H9 (cell line): ENCODE measurements at regions not wholly inside any gene's neighbourhood (a gene's known extent, or its start where the extent isn't known, plus 50 kb on each side); places are given as distances from the start of the nearest gene placed in this dataset.

Experiments
- DNase-seq: peaks from one replicate; pipeline ENCODE4 v3.0.0-alpha.2; 2017
- H2AFZ ChIP-seq: one replicate; pipeline ENCODE4 v1.6.1; 2013; ENCODE audit warnings: mild to moderate bottlenecking, low read length, control low read depth, moderate library complexity
- H2AK5ac ChIP-seq: 2 replicates; pipeline ENCODE4 v1.6.1; 2013; ENCODE audit warnings: low read length, control low read depth, mixed read lengths; ENCODE audit not compliant: insufficient read length
- H2BK120ac ChIP-seq: one replicate; pipeline ENCODE4 v1.6.1; 2013; ENCODE audit warnings: low read depth, mild to moderate bottlenecking, low read length, control low read depth, inconsistent platforms; ENCODE audit not compliant: poor library complexity, severe bottlenecking
- H2BK12ac ChIP-seq: 2 replicates; pipeline ENCODE4 v1.6.1; 2013; ENCODE audit warnings: low read length, control low read depth, mixed read lengths, low read depth; ENCODE audit not compliant: insufficient read length
- H2BK15ac ChIP-seq: 2 replicates; pipeline ENCODE4 v1.6.1; 2013; ENCODE audit warnings: low read depth, low read length, control low read depth
- H2BK20ac ChIP-seq: one replicate; pipeline ENCODE4 v1.6.1; 2013; ENCODE audit warnings: low read depth, mild to moderate bottlenecking, low read length, control low read depth, inconsistent platforms; ENCODE audit not compliant: poor library complexity, severe bottlenecking
- H2BK5ac ChIP-seq: 2 replicates; pipeline ENCODE4 v1.6.1; 2013; ENCODE audit warnings: low read length, control low read depth, mixed read lengths; ENCODE audit not compliant: insufficient read length
- H3K14ac ChIP-seq: 2 replicates; pipeline ENCODE4 v1.6.1; 2013; ENCODE audit warnings: low read length, control low read depth; ENCODE audit not compliant: insufficient read depth
- H3K18ac ChIP-seq: 2 replicates; pipeline ENCODE4 v1.6.1; 2013; ENCODE audit warnings: low read depth, mild to moderate bottlenecking, mixed read lengths, low read length, control low read depth; ENCODE audit not compliant: insufficient read length
- H3K23ac ChIP-seq: 2 replicates; pipeline ENCODE4 v1.6.1; 2013; ENCODE audit warnings: low read length, control low read depth, mixed read lengths, low read depth; ENCODE audit not compliant: insufficient read length
- H3K23me2 ChIP-seq: 2 replicates; pipeline ENCODE4 v1.6.1; 2013; ENCODE audit warnings: low read depth, mild to moderate bottlenecking, mixed read lengths, low read length, control low read depth; ENCODE audit not compliant: insufficient read length, poor library complexity, severe bottlenecking
- H3K27ac ChIP-seq: 2 replicates; pipeline ENCODE4 v1.5.1; 2013; ENCODE audit warnings: low read length, control low read depth, mixed read lengths, low read depth; ENCODE audit not compliant: insufficient read length
- H3K27me3 ChIP-seq: 2 replicates; pipeline ENCODE4 v1.6.1; 2013; ENCODE audit warnings: low read length, control low read depth, inconsistent platforms; ENCODE audit not compliant: insufficient read depth
- H3K4ac ChIP-seq: 2 replicates; pipeline ENCODE4 v1.6.1; 2013; ENCODE audit warnings: low read depth, mild to moderate bottlenecking, control low read depth, inconsistent platforms, low read length, moderate library complexity
- H3K4me1 ChIP-seq: 2 replicates; pipeline ENCODE4 v1.6.1; 2013; ENCODE audit warnings: low read length, control low read depth, inconsistent platforms; ENCODE audit not compliant: insufficient read depth
- H3K4me2 ChIP-seq: 2 replicates; pipeline ENCODE4 v1.6.1; 2013; ENCODE audit warnings: low read length, control low read depth, mixed read lengths; ENCODE audit not compliant: insufficient read length, insufficient read depth
- H3K56ac ChIP-seq: 2 replicates; pipeline ENCODE4 v1.6.1; 2013; ENCODE audit warnings: low read depth, mild to moderate bottlenecking, mixed read lengths, low read length, control low read depth; ENCODE audit not compliant: insufficient read length
- H3K79me1 ChIP-seq: 2 replicates; pipeline ENCODE4 v1.6.1; 2013; ENCODE audit warnings: low read depth, mild to moderate bottlenecking, moderate library complexity, low read length, control low read depth, inconsistent platforms; ENCODE audit not compliant: insufficient read depth, poor library complexity, severe bottlenecking
- H3K79me2 ChIP-seq: 2 replicates; pipeline ENCODE4 v1.6.1; 2013; ENCODE audit warnings: low read length, control low read depth, inconsistent platforms; ENCODE audit not compliant: insufficient read depth
- H3K9ac ChIP-seq: 2 replicates; pipeline ENCODE4 v1.6.1; 2013; ENCODE audit warnings: low read length, control low read depth, mixed read lengths; ENCODE audit not compliant: insufficient read length; ENCODE audit errors: extremely low read depth
- H3K9me3 ChIP-seq: one replicate; pipeline ENCODE4 v1.6.1; 2013; ENCODE audit warnings: low read depth, low read length, inconsistent platforms; ENCODE audit not compliant: control insufficient read depth
- H3T11ph ChIP-seq: one replicate; pipeline ENCODE4 v1.6.1; 2013; ENCODE audit warnings: mild to moderate bottlenecking, low read length, control low read depth, inconsistent platforms
- H4K20me1 ChIP-seq: one replicate; pipeline ENCODE4 v1.6.1; 2013; ENCODE audit not compliant: control insufficient read depth, insufficient read length, insufficient read depth
- H4K5ac ChIP-seq: 2 replicates; pipeline ENCODE4 v1.6.1; 2013; ENCODE audit warnings: low read depth, mild to moderate bottlenecking, mixed read lengths, low read length, control low read depth; ENCODE audit not compliant: insufficient read length
- H4K8ac ChIP-seq: replicated peaks from 2 replicates; pipeline ENCODE4 v1.6.1; 2013; ENCODE audit warnings: low read length, control low read depth, mixed read lengths, low read depth; ENCODE audit not compliant: insufficient read length
- H4K91ac ChIP-seq: 2 replicates; pipeline ENCODE4 v1.6.1; 2013; ENCODE audit warnings: low read depth, mild to moderate bottlenecking, moderate library complexity, mixed read lengths, low read length, control low read depth; ENCODE audit not compliant: insufficient read length
- H3K27ac Mint-ChIP-seq, 3 experiments: 2 replicates in 2 of 3; 3 replicates in 1 of 3; pipeline ENCODE4 v1.8.0; 2020 to 2021; ENCODE audit warnings: mixed read lengths in 3 of 3, mild to moderate bottlenecking in 1 of 3, moderate library complexity in 1 of 3
- H3K27me3 Mint-ChIP-seq: 2 replicates; pipeline ENCODE4 v1.8.0; 2021; ENCODE audit warnings: low read depth, mild to moderate bottlenecking, moderate library complexity, mixed read lengths
- H3K36me3 Mint-ChIP-seq, 3 experiments: 2 replicates in 2 of 3; 3 replicates in 1 of 3; pipeline ENCODE4 v1.8.0; 2020 to 2021; ENCODE audit warnings: low read depth in 3 of 3, mixed read lengths in 3 of 3; ENCODE audit not compliant: insufficient read depth in 1 of 3
- H3K4me1 Mint-ChIP-seq, 2 experiments: 2 replicates each; pipeline ENCODE4 v1.8.0; 2020; ENCODE audit warnings: mixed read lengths in 2 of 2
- H3K4me3 Mint-ChIP-seq, 2 experiments: 2 replicates in 1 of 2; 3 replicates in 1 of 2; pipeline ENCODE4 v1.8.0; 2020 to 2021; ENCODE audit warnings: mild to moderate bottlenecking in 2 of 2, mixed read lengths in 2 of 2, moderate library complexity in 1 of 2
- H3K9me3 Mint-ChIP-seq, 2 experiments: 2 replicates in 1 of 2; 3 replicates in 1 of 2; pipeline ENCODE4 v1.8.0; 2020; ENCODE audit warnings: mild to moderate bottlenecking in 2 of 2, mixed read lengths in 2 of 2, moderate library complexity in 1 of 2
- CTCF ChIP-seq: fragments of 200-600 bp; sonication (generic); conservative IDR thresholded peaks from 3 replicates; pipeline ENCODE4 v1.8.0; 2021; ENCODE audit warnings: antibody characterized with exemption, mild to moderate bottlenecking
- WGBS: extraction: QIAGEN DNeasy Blood & Tissue Kit; methylation state at CpG from one replicate; pipeline ENCODE4 v1.1.7; 2013; ENCODE audit warnings: missing lambda C conversion rate, low lambda C conversion rate, mixed read lengths; ENCODE audit not compliant: insufficient read length; ENCODE audit errors: extremely low coverage; 5-methylcytosine and 5-hydroxymethylcytosine counted together

DNA sequence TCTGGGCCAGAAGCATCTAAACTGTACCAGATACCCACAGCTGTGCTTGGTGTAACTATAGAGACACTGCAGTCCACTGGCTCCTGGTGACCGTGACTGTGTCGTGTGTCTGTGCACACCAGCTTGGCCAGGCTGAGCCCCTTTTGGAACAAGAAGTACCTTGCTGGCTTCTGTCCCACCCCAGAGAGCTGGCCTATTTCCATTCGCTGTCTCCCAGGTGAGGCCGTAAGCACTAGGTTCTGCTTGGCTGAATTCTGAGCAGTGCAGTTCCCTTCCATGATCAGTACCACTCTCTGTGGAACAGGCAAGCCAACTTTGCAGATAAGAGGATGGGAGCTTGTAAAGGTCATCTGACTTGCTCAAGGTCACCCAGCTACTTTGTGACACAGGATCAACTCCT lies 119.9 kb upstream of the DNAH14 start:
- Histone ChIP-seq H2AK5ac (no peak overlapping the region), H3T11ph (no peak overlapping the region), H3K4ac (no peak overlapping the region), H2BK120ac (no peak overlapping the region), H3K4me1 (no peaks in the 10 kb centered on the region), H3K56ac (no peak overlapping the region), H2BK12ac (no peak overlapping the region), H3K9ac (no peak overlapping the region), H3K79me2 (no peaks in the 10 kb centered on the region), H4K20me1 (no peaks in the 10 kb centered on the region), H3K14ac (no peak overlapping the region), H3K27me3 (no peaks in the 10 kb centered on the region), H2BK20ac (no peak overlapping the region), H4K8ac (no peak overlapping the region), H2AFZ (no peak overlapping the region), H3K27ac (no peak overlapping the region), H4K5ac (no peak overlapping the region), H3K18ac (no peak overlapping the region), H3K9me3 (no peaks in the 10 kb centered on the region), H3K4me2 (no peak overlapping the region), H4K91ac (no peak overlapping the region), H3K23ac (no peak overlapping the region), H2BK15ac (no peak overlapping the region), H2BK5ac (no peak overlapping the region), H3K23me2 (no peaks in the 10 kb centered on the region), H3K79me1 (no peaks in the 10 kb centered on the region)
- Mint-ChIP-seq H3K27me3 (peaks cover 5% of the 10 kb centered on the region), H3K36me3 (peaks cover 9 to 39% (median 15%) of the 10 kb centered on the region in 3 experiments), H3K4me3 (no peak overlapping the region), H3K4me1 (no peaks in the 10 kb centered on the region; a peak in 1 of 4 replicates), H3K9me3 (peaks cover 29 to 42% of the 10 kb centered on the region in 2 experiments), H3K27ac (no peak overlapping the region)
- no peak for DNase-seq
- WGBS = no CpG with 5 or more reads among the region's 4 CpGs
- TF ChIP-seq CTCF = no peak
